ENCODE measurements at regions not wholly inside any gene's neighbourhood (a gene's known extent, or its start where the extent isn't known, plus 50 kb on each side); places are given as distances from the start of the nearest gene placed in this dataset.

GRCh38 chr10:5311617-5312016, 53.1 kb upstream of the UCN3 start:
- no peak for DNase-seq

- no peak for DNase-seq
These were observed 49.9 kb upstream of the UCN3 start for GRCh38 chr10:5314840-5315239.
